ENCODE measurements at regions not wholly inside any gene's neighbourhood (a gene's known extent, or its start where the extent isn't known, plus 50 kb on each side); places are given as distances from the start of the nearest gene placed in this dataset.

DNA sequence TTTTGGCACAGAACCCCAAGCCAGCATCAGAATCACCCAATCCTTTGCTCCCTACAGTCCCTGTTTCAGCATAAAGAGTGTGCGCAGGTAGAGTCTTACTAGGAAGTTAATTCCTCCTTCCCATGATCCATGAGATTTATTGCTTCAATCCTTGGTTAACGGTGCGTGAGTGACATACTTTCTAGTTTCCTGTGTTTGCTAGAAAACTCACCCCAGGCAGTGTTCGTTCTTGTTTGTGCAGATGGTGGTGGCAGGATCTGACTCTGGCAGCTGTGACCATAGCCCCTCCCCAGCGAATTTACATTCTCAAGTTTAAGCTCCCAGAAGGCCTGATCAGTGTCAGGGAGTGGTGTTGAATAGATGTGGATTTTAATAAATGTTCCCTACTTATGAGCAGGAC lies 106.7 kb upstream of the CCT8L2 start:
- no peaks in the 10 kb centered on the region for H3K9me3 ChIP-seq (replicated peaks; ENCODE audit: control insufficient read depth, insufficient read depth, low read depth, low read length)
- CTCF ChIA-PET (ENCODE audit: low intra/inter-chr PET ratio), result no interaction called here
- in situ Hi-C loops (cut with MboI) (loop anchor here (25.0 kb wide), 1 partner anchor 187 kb away; no protein-coding TSS in a partner anchor), intact Hi-C loops (cut with micrococcal nuclease) (no loop called here)
- FAIRE-seq (no peak), ATAC-seq (no peak), DNase-seq (ENCODE audit: extremely low read depth in 1 of 4, low spot score in 3 of 4) (no peak)
- H3K27ac ChIP-seq (ENCODE audit: extremely low read depth, low read depth, low read length), result no peak overlapping the region
- 0 out of 2 replicates have a peak, but pooled peaks cover 3% of the 10 kb centered on the region for H4K20me1 ChIP-seq (replicated peaks; ENCODE audit: control insufficient read depth, insufficient read depth, low read length)
- no peak overlapping the region for H3K4me2 ChIP-seq (ENCODE audit: insufficient read depth, low read length)
- no peak overlapping the region for H3K9ac ChIP-seq (ENCODE audit: insufficient read depth in 1 of 2, low read depth in 2 of 2, low read length in 2 of 2)
- no peaks in the 10 kb centered on the region for H3K9me1 ChIP-seq (ENCODE audit: control insufficient read depth, insufficient read depth, low read length)
- BruUV-seq (replicated peaks), result no TSS peak
- no peak for TF ChIP-seq ELF2 (CRISPR knock-in tag; IDR thresholded peaks at IDR 0.05)
- no peak for TF ChIP-seq PTBP1 (IDR thresholded peaks at IDR 0.05; ENCODE audit: low read depth, low read length)
- TF ChIP-seq MEF2D (tag; conservative IDR thresholded peaks at IDR 0.05; ENCODE audit: low read depth), result no peak
- TF ChIP-seq, protein P1, sequence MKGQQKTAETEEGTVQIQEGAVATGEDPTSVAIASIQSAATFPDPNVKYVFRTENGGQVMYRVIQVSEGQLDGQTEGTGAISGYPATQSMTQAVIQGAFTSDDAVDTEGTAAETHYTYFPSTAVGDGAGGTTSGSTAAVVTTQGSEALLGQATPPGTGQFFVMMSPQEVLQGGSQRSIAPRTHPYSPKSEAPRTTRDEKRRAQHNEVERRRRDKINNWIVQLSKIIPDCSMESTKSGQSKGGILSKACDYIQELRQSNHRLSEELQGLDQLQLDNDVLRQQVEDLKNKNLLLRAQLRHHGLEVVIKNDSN (CRISPR knock-in tag; IDR thresholded peaks at IDR 0.05), result no peak
- TF ChIP-seq, protein P2, sequence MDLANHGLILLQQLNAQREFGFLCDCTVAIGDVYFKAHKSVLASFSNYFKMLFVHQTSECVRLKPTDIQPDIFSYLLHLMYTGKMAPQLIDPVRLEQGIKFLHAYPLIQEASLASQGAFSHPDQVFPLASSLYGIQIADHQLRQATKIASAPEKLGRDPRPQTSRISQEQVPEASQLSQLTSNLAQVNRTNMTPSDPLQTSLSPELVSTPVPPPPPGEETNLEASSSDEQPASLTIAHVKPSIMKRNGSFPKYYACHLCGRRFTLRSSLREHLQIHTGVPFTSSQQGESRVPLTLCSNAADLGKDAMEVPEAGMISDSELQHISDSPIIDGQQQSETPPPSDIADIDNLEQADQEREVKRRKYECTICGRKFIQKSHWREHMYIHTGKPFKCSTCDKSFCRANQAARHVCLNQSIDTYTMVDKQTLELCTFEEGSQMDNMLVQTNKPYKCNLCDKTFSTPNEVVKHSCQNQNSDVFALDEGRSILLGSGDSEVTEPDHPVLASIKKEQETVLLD (IDR thresholded peaks at IDR 0.05), result no peak
- no peak for TF ChIP-seq HMG20B (CRISPR knock-in tag; IDR thresholded peaks at IDR 0.05)
- no peak for TF ChIP-seq ATF1 (CRISPR knock-in tag; IDR thresholded peaks at IDR 0.05)
- TF ChIP-seq ATF1 (tag; IDR thresholded peaks at IDR 0.05), result no peak
- TF ChIP-seq ZNF77 (CRISPR knock-in tag; IDR thresholded peaks at IDR 0.05), result no peak
- no peak for TF ChIP-seq ESRRA (IDR thresholded peaks at IDR 0.05; ENCODE audit: borderline replicate concordance, low read depth)
- TF ChIP-seq CBFA2T2 (conservative IDR thresholded peaks at IDR 0.05), result no peak
- TF ChIP-seq, protein P3, sequence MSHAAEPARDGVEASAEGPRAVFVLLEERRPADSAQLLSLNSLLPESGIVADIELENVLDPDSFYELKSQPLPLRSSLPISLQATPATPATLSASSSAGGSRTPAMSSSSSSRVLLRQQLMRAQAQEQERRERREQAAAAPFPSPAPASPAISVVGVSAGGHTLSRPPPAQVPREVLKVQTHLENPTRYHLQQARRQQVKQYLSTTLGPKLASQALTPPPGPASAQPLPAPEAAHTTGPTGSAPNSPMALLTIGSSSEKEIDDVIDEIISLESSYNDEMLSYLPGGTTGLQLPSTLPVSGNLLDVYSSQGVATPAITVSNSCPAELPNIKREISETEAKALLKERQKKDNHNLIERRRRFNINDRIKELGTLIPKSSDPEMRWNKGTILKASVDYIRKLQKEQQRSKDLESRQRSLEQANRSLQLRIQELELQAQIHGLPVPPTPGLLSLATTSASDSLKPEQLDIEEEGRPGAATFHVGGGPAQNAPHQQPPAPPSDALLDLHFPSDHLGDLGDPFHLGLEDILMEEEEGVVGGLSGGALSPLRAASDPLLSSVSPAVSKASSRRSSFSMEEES (CRISPR knock-in tag; IDR thresholded peaks at IDR 0.05), result no peak
- no peak for TF ChIP-seq EHMT2 (IDR thresholded peaks at IDR 0.05)
- no peak for TF ChIP-seq MTA1 (IDR thresholded peaks at IDR 0.05; ENCODE audit: borderline replicate concordance)
- no peak for TF ChIP-seq BRD9 (IDR thresholded peaks at IDR 0.05; ENCODE audit: low read depth, partially characterized antibody)
- TF ChIP-seq, protein P4, sequence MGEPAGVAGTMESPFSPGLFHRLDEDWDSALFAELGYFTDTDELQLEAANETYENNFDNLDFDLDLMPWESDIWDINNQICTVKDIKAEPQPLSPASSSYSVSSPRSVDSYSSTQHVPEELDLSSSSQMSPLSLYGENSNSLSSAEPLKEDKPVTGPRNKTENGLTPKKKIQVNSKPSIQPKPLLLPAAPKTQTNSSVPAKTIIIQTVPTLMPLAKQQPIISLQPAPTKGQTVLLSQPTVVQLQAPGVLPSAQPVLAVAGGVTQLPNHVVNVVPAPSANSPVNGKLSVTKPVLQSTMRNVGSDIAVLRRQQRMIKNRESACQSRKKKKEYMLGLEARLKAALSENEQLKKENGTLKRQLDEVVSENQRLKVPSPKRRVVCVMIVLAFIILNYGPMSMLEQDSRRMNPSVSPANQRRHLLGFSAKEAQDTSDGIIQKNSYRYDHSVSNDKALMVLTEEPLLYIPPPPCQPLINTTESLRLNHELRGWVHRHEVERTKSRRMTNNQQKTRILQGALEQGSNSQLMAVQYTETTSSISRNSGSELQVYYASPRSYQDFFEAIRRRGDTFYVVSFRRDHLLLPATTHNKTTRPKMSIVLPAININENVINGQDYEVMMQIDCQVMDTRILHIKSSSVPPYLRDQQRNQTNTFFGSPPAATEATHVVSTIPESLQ (CRISPR knock-in tag; IDR thresholded peaks at IDR 0.05), result no peak
- H3K4me1 ChIP-seq (replicated peaks in 1 of 2; ENCODE audit: control insufficient read depth in 2 of 2, insufficient read depth in 2 of 2, low read length in 2 of 2), result peaks cover 0 to 4% of the 10 kb centered on the region in 2 experiments; a peak in 1 of 5 replicates
- 5% methylated on average over 5 of the region's 5 CpGs for WGBS (ENCODE audit: insufficient coverage, low coverage, missing lambda C conversion rate)
- H2AFZ ChIP-seq (ENCODE audit: low read depth, low read length), result no peak overlapping the region
- peaks cover 10 to 42% of the 10 kb centered on the region in 2 experiments; a peak in 4 of 5 replicates for H3K27me3 ChIP-seq (ENCODE audit: control insufficient read depth in 2 of 2, insufficient read depth in 2 of 2, low read length in 2 of 2)
- no peaks in the 10 kb centered on the region for H3K79me2 ChIP-seq (ENCODE audit: control insufficient read depth, insufficient read depth, low read length)
- no peaks in the 10 kb centered on the region for H3K36me3 ChIP-seq (ENCODE audit: control insufficient read depth, insufficient read depth, low read length)
- POLR2A ChIA-PET, result no interaction called here
- H3K4me3 ChIP-seq, result no peak overlapping the region

Data from K562 (cell line).